ENCODE measurements at regions not wholly inside any gene's neighbourhood (a gene's known extent, or its start where the extent isn't known, plus 50 kb on each side); places are given as distances from the start of the nearest gene placed in this dataset.

DNA sequence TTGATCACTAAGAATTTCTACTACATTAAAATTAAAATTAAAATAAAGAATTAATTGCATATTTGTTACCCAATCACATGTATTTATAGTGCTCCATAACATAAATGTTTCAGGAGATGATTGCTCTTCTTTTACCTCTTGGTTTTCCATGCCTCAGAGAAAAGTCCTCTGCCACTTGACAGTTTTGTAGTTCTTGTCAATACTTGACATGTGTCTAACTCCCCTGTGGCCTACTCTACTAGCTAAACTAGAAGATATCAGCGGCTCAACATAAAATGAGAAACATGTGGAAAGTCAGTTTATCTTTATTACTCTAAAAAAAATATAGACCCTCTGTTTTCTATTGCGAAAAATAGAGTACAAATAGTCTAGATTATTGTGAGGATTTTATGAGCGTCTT is 650.6 kb upstream of the NUDT12 start:
- DNase-seq = no peak

DNA sequence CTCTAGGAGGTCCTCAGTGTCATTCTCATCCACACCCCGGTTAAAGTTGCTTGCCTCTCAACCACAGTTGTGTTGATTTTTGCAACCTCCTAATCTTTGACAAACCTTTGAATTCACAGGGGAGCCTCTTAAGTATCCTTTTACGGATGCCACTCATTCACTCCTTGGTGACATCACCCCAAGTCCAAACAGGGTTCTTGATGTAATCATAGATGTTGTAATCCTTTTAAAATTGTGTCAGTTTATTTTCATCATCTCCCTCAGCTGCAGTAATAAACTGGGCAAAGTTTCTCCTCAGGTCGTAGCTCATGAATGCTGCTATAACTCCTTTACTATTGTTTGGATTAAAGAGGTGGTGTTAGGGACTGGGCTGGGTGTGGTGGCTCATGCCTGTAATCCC is 637.2 kb upstream of the NUDT12 start:
- no peak for DNase-seq

DNA sequence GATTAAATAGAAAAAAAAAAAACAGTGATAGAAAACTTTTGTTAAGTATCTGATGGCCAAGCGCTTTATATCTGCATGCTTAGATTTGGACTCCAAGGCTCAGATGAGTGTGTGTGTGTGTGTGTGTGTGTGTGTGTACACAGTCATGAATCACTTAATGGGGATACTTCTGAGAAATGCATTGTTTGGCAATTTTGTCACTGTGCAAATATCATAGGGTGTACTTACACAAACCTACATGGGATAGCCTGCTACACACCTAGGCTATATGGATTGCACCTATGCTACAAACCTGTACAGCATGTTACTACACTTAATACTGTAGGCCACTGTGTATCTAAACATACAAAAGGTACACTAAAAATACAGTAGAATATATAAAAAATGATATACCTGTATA is 635.6 kb upstream of the NUDT12 start:
- DNase-seq = no peak

DNA sequence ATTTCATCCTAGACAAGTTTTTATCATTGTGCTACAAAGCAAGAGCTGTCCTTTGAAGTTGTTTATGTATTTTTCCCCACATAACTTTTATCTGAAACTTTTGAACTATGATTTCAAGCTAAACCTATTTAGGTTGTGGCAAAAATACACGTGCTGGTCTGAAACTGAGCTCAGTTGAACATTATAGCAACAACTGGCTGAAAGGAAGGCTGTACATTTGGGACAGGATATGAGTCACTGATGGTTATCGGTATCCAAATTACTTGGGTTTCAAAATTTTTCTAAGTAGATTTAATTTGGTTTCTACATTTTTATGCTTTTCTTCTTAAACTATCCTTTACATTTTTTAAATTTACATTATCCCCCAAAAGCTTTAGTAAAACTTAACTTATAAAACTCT is 627.3 kb upstream of the NUDT12 start:
- DNase-seq = no peak

DNA sequence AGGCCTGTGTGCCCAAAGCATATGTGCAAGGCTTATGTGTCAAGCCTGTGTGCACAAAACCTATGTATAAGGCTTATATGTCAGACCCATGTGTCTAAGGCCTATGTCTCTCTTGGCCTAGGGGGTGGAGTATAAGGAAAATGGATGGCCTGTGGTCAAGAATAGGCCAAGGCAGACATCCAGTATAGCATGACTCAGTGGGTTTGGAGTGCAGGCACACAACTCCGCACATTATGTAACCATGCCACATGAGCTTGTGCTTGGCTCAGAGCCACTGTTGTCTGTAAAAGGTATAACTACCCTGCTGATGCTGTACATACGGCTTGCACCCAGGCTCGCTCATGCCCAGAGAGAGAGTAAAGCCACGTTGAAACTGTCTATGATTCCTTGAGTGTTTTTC is 626.4 kb upstream of the NUDT12 start:
- no peak for DNase-seq

DNA sequence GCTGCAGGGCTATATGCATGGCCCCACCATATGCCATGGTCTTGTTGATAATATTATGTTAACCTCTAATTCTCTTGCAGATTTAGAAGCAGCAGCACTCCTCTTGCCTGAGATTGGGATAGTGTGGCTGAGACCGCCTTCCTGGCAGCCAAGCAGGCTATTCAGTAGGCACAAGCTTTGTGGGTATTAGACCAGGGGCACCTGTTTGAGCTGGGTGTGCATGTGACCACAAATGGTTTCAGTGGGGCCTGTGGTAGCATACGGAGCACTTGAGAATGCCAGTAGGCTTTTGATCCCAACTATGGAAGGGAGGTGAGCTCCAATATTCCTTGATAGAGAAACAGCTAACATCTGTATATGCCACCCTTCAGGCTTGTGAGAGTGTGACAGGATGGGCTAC is 625.1 kb upstream of the NUDT12 start:
- DNase-seq = no peak

DNA sequence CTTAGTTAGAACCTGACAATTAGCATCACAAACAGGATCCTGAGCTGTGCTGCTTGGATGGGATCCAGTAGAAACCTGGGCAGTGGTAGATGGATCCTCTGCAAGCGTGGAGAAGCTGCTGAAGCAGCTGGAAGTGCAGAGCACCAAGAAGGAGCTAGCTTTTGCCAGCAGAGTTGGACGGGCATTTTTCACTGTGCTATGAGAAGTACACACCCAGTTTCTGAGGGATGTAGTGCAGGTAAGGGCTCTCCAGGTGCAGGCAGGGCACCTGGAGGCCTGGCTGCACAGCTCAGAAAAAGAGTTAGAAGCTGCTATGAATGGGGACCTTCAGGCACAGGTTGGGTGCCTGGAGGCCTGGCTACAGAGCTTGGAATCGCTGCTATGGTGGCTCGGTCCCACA is 623.9 kb upstream of the NUDT12 start:
- no peak for DNase-seq

DNA sequence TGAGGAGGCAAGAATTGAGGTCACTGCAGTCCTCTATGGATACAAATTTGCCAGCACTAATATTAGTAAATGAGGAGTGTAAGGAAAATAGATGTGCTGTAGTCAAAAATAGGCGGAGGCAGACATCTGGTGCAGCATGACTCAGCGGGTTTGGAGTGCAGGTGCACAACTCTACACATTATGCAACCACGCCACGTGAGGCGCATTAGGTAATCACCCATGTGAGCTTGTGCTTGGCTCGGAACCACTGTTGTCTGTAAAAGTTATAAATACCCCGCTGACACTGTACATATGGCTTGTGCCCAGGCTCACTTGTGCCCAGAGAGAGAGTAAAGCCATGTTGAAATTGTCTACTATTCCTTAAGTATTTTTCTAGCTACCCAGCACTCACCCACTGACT is 623.5 kb upstream of the NUDT12 start:
- DNase-seq = no peak

DNA sequence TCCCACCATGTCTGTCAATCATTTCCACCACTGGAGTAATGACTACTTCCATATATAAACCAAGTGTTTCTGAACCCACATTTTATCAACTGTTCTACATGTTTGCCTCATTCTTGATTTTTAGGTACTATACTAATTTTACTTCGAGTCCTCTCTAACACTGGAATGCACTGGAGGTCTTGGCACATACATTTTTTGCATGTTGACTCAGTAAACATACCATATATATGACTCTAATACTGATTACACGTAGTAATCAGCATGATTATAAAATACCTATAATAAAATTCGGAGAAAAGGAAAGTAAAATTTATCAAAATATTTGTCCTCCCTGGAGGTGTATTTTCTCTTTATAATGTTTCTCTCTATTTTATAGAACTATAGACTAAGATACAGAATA is 621.7 kb upstream of the NUDT12 start:
- DNase-seq = no peak

DNA sequence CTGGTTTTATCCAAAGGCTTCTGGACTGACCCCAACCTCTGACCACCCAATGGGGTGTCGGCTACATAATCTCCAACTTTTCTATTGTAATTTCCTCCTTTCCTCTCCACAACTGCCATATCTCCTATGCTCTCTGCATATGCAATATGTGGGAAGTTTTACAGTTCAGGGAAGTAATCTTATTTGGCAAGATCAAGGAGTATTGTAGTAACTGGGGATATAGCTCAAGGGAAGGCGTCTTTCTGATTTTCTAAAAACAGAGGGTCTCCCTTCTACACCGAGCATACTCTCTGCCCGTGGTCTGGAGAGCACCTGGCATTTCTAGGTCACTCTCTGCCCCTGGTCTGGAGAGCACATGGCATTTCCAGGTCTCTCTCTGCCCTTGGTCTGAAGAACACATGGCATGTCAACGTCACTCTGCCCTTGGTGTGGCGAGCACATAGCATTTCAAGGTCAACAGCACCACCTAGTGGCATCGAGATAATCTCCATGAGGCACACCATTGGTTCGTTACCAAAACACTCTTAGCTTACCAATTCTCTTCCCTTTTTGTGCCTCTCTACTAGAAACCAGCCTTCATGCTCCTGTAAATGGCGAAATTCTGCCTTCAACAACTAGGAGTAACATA is 616.4 kb upstream of the NUDT12 start:
- DNase-seq = no peak

DNA sequence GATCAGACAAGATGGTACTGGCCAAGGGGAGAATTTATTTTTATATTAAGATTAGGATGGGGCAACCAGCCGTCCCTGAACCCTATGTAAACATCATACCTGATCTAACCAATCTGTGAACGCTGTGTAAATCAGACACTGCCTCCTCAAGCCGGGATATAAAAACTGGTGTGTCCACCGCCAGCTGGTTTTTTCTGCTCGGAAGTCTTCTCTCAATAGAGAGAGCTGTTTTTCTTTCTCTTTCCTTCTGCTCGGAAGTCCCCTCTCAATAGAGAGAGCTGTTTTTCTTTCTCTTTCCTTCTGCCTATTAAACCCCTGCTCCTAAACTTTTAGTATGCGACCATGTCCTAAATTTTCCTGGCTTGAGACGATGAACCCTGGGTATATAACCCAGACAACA is 615.5 kb upstream of the NUDT12 start:
- DNase-seq = no peak

DNA sequence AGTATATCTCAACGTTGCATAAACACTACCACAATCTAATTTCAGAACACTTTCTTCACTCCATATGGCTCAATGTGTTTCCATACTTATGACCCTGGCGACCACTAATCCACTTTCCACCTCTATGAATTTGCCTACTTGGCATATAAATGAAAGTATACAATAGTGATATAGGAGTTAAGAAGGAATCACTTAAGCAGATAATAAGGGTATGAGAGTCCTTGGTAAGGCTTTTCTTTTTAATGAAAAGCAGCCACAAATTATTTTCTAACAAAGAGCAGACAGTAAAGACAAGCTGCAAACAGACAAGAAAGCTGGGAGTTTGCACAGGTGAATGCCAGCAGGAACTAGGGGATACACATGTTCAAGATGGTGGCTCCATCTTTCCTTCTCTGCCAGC is 615.1 kb upstream of the NUDT12 start:
- no peak for DNase-seq

DNA sequence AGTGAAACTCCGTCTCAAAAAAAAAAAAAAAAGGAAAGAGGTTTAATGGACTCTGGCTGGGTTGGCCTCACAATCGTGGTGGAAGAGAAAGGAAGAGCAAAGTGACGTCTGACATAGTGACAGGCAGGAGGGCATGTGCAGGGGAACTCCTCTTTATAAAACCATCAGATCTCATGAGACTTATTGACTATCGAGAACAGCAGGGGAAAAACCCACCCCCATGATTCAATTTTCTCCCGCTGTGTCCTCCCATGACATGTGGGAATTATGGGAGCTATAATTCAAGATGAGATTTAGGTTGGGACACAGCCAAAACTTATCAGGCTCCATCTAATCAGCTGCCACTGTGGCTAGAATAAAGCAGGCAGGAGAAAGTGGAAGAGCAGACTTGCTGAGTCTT is 610.4 kb upstream of the NUDT12 start:
- no peak for DNase-seq

DNA sequence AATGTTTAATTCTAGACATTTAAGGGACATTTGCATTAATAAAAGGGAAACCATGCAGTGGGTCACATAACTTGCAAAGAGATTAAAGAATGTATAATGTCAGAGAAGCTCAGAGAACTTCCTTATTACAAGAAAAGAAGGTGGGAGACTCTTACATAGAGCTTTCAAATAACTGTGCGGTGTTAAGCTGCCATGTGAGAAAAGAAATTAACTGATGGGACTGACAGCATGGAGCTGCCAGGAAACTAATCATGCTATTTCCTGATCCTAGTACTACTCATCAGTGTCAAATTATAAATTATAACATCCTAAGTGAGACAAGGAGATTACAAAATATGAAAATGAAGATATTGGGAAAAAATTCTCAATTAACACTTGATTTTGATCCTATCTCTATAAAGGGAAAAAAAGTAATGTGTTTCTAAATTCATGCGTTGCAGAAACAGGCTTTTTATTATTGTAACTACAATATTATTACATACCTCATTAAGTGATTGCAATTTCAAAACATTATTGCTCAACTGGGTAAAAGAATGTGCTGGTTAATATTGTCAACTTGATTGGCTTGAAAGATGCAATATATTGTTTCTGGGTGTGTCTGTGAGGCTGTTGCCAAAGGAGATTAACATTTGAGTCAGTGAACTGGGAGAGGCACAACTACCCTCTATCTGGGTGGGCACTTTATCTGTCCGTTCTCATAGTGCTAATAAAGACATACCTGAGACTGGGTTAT is 609.5 kb upstream of the NUDT12 start:
- DNase-seq = no peak

DNA sequence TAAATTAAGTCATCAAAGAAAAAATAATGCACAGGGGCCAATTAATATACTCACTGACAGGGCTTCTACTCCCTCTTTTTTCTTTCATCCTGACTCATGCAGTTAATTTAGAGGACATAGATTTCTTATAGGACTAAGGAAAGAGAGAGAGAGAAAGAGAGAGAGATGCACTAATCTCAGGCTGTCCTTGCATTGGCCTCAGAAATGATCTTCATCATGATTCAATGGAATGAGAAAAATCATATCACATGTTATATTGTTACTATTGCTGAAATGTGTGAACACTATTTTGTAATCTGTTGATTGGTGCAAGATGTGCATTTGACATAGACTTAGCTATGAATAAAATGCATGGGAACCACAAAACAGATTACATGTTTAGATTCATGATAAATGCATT is 608.3 kb upstream of the NUDT12 start:
- DNase-seq = no peak

DNA sequence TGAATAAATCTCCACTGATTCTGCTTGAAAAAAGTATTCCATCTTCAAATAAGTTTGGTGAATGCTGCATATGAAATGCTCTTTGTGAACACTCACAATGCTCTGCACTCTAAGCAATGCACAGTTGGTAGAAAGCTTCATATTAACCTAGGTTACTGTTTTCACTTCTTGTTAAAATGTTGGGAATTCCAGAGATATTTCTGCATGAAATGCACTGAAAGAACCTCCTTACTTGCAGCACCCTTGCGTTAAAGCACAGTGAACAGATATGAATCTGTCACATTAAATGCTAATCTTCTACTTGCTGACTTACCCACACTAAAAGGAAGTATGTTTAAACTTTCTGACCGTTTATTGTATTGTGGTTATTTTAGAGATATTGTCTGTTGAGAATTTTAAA is 584.1 kb upstream of the NUDT12 start:
- DNase-seq = no peak

DNA sequence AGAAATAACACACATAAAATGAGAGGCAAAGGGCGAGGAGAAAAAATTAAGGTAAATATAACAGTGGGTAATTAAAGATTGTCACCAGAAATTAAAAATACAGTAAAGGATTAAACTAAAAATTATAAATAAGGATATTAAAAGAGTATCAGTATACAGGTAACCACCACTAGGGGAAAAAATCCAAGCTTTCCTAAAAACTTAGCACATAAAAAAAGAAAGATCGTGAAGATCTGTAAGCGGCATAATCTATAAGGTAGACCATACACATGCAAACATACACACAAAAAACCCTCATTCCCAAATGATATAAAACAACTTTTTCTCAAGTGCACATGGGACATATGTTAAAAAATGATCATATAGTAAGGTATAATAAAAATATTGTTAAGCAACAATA is 577.3 kb upstream of the NUDT12 start:
- no peak for DNase-seq

DNA sequence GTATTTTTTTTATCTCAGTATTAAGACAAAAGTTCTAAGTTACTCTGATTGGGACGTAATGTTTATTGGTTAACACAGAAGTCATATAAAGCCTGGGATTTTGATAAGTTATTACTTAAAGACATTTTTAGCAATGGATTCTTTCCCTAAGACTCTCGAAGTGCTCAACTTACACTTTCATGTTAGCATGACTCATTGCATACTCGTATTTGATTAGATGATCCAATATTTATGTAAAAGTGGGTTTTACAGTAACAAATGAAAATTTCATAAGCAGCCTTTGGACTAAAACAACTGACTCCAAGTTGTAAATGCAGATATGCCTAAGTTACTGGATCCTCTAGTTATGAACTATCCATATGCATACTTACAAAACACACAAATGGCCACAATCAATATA is 567.7 kb upstream of the NUDT12 start:
- DNase-seq = no peak

DNA sequence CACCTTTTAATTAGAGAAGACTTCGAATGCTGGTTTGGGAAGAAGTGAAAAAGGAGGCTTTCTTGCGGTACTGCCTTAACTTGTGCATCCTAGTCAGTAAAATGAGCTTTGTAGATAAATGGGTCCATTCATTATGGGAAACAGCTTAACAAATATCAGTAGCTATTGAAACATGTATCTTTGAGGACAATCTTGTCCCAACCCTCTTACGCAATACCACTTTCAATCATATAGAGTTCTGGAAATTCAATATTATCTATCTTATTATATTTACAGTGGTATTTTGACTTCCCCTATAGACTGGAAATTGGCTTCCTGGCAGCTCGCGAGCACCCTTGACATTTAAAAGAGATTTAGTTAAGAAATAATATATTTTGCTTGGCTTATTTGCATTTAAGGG is 565.8 kb upstream of the NUDT12 start:
- DNase-seq = no peak

DNA sequence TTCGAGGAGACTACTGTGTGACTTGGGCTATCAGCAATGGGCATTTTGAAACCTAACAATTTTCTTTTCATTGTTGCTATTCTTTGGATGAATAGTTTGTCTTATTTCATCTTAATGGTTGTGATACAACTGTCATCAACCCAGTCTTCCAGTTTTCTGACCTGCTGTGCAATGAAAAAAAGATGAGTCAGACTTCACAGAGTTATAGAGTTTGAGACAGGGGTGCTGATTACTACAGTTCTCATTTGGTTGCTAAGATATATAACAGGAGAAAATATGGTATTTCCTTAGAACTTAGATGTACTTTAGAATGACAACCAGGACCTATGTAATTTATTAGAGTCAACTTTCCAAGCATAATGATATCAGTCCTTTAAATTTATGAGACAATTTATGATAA is 564.4 kb upstream of the NUDT12 start:
- DNase-seq = no peak

DNA sequence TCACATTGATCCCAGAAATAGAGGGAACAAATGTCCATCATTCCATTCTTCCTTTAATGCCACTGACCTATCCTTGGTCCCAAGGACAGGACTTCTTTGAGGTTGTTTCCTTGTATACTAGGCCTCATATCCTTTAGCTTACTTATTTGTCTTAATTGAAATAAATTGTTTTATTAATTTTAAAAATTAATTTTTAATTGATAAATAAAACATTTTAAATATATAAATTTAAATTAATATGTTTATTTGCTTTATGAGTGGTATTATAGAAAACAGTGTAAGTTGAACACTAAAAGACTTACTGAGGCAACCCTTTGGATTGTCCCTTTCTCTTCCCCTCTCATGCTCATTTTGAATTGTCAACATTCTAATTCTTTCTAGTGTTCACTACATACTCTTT is 556.9 kb upstream of the NUDT12 start:
- no peak for DNase-seq

DNA sequence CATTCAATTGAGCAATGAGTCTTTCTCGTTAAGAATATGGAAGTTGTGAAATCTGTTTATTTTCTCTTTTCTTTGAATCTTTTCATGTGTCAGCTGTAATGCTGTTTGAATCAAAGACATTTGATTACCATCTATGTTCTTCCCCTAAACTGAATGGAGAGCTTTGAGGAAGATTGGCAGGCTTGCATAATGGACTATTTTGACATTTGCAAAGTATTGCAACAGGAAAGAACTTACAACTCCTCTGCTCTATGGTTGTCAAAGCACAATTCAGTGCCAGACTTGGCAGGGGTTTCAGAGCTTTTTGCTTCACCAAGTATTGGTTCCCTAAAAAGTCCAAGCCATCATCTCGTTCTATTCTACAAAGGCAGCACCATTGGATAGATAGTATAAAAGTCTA is 549.0 kb upstream of the NUDT12 start:
- no peak for DNase-seq

DNA sequence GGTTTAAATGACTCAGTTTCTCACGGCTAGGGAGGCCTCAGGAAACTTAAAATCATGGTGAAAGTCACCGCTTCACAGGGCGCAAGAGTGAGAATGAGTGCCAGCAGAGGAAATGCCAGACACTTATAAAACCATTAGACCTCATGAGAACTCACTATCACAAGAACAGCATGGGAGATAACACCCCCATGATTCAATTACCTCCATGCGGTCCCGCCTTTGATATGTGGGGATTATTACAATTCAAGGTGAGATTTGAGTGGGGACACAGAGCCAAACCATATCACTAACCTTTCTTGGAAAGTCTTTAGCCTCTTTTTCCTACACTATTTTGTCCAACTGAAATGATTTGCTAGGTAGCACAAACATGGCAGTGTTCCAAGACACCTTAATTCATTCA is 533.9 kb upstream of the NUDT12 start:
- DNase-seq = no peak

DNA sequence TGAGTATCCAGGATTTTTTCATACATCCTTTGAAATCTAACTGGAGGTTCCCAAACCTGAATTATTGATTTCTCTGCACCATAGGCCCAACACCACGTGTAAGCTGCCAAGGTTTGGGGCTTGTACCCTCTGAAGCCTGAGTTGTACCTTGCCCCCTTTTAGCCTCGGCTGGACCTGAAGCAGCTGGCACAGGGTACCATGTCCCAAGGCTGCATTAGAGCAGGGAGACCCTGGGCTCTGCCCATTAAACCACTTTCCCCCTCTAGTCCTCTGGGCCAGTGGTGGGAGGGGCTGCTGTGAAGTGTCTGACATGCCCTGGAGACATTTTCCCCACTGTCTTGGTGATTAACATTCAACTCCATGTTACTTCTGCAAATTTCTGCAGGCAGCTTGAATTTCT is 532.9 kb upstream of the NUDT12 start:
- no peak for DNase-seq
